Panc1 (cell line): ENCODE measurements at regions not wholly inside any gene's neighbourhood (a gene's known extent, or its start where the extent isn't known, plus 50 kb on each side); places are given as distances from the start of the nearest gene placed in this dataset.

Source experiments
- POLR2AphosphoS5 ChIP-seq: IDR thresholded peaks from 2 replicates; pipeline ENCODE4 v1.6.1; 2012; ENCODE audit warnings: mild to moderate bottlenecking, low read depth, low read length, moderate library complexity
- SIN3A ChIP-seq: IDR thresholded peaks from 2 replicates; pipeline ENCODE4 v1.6.1; 2012; ENCODE audit warnings: low read depth, mild to moderate bottlenecking, low read length, moderate library complexity, borderline replicate concordance; ENCODE audit not compliant: insufficient read depth
- TCF7L2 ChIP-seq: IDR thresholded peaks from 2 replicates; pipeline ENCODE4 v1.6.1; 2011; ENCODE audit warnings: mild to moderate bottlenecking, low read depth, low read length, inconsistent platforms
- TF ChIP-seq, protein P1 (sequence below): fragments of 450-650 bp; IDR thresholded peaks from 2 replicates; pipeline ENCODE4 v1.5.1; 2017; ENCODE audit warnings: mild to moderate bottlenecking
- TF ChIP-seq, protein P2 (sequence below), 2 experiments: IDR thresholded peaks; 2 replicates each; pipeline ENCODE4 v1.6.1; 2011 to 2012; ENCODE audit warnings: low read depth in 2 of 2, control low read depth in 1 of 2, low read length in 1 of 2, mild to moderate bottlenecking in 1 of 2, moderate library complexity in 1 of 2; ENCODE audit not compliant: insufficient read depth in 1 of 2

DNA sequence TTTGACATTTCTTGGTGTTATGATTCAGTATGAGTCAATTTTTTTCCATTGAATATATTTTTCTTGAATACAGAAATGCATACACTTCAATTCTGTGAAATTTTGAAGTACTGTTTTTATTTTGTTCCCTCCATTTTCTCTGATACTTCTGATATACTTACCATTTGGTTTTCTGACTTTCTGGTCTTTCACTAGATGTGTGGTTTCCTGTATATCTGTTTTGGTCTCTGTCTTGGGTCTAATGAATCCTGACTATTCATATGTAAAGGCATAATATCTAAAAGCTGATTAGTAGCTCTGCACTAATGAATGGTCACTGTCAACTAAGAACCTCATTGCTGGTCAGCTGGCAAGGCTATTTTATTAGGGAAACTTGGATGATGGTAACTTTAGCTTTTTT, 345.6 kb downstream of the GRB14 start:
- TF ChIP-seq POLR2AphosphoS5 = no peak
- TF ChIP-seq, protein P1, sequence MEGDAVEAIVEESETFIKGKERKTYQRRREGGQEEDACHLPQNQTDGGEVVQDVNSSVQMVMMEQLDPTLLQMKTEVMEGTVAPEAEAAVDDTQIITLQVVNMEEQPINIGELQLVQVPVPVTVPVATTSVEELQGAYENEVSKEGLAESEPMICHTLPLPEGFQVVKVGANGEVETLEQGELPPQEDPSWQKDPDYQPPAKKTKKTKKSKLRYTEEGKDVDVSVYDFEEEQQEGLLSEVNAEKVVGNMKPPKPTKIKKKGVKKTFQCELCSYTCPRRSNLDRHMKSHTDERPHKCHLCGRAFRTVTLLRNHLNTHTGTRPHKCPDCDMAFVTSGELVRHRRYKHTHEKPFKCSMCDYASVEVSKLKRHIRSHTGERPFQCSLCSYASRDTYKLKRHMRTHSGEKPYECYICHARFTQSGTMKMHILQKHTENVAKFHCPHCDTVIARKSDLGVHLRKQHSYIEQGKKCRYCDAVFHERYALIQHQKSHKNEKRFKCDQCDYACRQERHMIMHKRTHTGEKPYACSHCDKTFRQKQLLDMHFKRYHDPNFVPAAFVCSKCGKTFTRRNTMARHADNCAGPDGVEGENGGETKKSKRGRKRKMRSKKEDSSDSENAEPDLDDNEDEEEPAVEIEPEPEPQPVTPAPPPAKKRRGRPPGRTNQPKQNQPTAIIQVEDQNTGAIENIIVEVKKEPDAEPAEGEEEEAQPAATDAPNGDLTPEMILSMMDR = no peak
- TF ChIP-seq, protein P2, sequence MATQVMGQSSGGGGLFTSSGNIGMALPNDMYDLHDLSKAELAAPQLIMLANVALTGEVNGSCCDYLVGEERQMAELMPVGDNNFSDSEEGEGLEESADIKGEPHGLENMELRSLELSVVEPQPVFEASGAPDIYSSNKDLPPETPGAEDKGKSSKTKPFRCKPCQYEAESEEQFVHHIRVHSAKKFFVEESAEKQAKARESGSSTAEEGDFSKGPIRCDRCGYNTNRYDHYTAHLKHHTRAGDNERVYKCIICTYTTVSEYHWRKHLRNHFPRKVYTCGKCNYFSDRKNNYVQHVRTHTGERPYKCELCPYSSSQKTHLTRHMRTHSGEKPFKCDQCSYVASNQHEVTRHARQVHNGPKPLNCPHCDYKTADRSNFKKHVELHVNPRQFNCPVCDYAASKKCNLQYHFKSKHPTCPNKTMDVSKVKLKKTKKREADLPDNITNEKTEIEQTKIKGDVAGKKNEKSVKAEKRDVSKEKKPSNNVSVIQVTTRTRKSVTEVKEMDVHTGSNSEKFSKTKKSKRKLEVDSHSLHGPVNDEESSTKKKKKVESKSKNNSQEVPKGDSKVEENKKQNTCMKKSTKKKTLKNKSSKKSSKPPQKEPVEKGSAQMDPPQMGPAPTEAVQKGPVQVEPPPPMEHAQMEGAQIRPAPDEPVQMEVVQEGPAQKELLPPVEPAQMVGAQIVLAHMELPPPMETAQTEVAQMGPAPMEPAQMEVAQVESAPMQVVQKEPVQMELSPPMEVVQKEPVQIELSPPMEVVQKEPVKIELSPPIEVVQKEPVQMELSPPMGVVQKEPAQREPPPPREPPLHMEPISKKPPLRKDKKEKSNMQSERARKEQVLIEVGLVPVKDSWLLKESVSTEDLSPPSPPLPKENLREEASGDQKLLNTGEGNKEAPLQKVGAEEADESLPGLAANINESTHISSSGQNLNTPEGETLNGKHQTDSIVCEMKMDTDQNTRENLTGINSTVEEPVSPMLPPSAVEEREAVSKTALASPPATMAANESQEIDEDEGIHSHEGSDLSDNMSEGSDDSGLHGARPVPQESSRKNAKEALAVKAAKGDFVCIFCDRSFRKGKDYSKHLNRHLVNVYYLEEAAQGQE (IDR thresholded peaks at IDR 0.05; ENCODE audit: insufficient read depth in 1 of 2, low read depth in 2 of 2, low read length in 1 of 2) = no peak
- no peak for TF ChIP-seq SIN3A
- TF ChIP-seq TCF7L2 = no peak
